HepG2 (cell line): ENCODE measurements at regions not wholly inside any gene's neighbourhood (a gene's known extent, or its start where the extent isn't known, plus 50 kb on each side); places are given as distances from the start of the nearest gene placed in this dataset.

Experiments used
- ATAC-seq: fragments of 200-7000 bp; cut with Tn5 transposase; 3 replicates; pipeline ENCODE4 v1.9.1; 2020; ENCODE audit warnings: mild to moderate bottlenecking, moderate library complexity
- BruUV-seq: library from RNA; stranded (reverse); fragments of 400-500 nt; replicated peaks from 2 replicates; lab custom pipeline; 2021; lab: Mats Ljungman, UMichigan
- CTCF ChIA-PET: fragments of 300-600 bp; formaldehyde crosslinking; extraction: SDS; loops from one replicate; lab custom pipeline; 2021; ENCODE audit warnings: low total read pairs, inconsistent platforms, low intra/inter-chr PET ratio; lab: Yijun Ruan, JAX
- POLR2A ChIA-PET: fragments of 350-600 bp; sonication (Branson Sonifier 250); formaldehyde crosslinking; loops from one replicate; lab custom pipeline; 2020; ENCODE audit warnings: antibody characterized with exemption, inconsistent platforms; lab: Yijun Ruan, JAX
- DNase-seq: peaks from one replicate; pipeline ENCODE4 v3.0.0-alpha.2; 2015; ENCODE audit warnings: low spot score
- FAIRE-seq: peaks from 3 replicates; lab custom pipeline; 2011; peaks lifted over from hg19 to GRCh38; lab: Jason Lieb, UNC
- H2AFZ ChIP-seq: one replicate; pipeline ENCODE4 v1.6.1; 2011; ENCODE audit warnings: low read length, inconsistent platforms
- H3K27ac ChIP-seq: fragments of 300-600 bp; 3 replicates; pipeline ENCODE4 v1.8.0; 2011; ENCODE audit warnings: mixed run types, mild to moderate bottlenecking, mixed read lengths, low read length, inconsistent platforms; ENCODE audit not compliant: insufficient read depth; ENCODE audit errors: extremely low read length
- H3K27me3 ChIP-seq, 2 experiments: fragments of 200-600 bp in 1 of 2; 2 replicates in 1 of 2; 3 replicates in 1 of 2; pipeline versions ENCODE4 v1.6.0 to v1.8.0; 2011; ENCODE audit warnings: low read length in 2 of 2, mild to moderate bottlenecking in 2 of 2, moderate library complexity in 2 of 2, inconsistent platforms in 1 of 2; ENCODE audit not compliant: insufficient read depth in 2 of 2, control insufficient read depth in 1 of 2
- H3K36me3 ChIP-seq, 2 experiments: fragments of 200-600 bp in 1 of 2; replicated peaks in 1 of 2; 2 replicates in 1 of 2; 3 replicates in 1 of 2; pipeline versions ENCODE4 v1.5.1 to v1.8.0; 2011; ENCODE audit warnings: low read length in 2 of 2, inconsistent platforms in 1 of 2; ENCODE audit not compliant: insufficient read depth in 2 of 2, control insufficient read depth in 1 of 2
- H3K4me1 ChIP-seq: 2 replicates; pipeline ENCODE4 v1.5.1; 2012; ENCODE audit warnings: low read length, inconsistent platforms; ENCODE audit not compliant: insufficient read depth
- H3K4me2 ChIP-seq: 2 replicates; pipeline ENCODE4 v1.6.0; 2011; ENCODE audit warnings: low read depth, low read length, inconsistent platforms
- H3K4me3 ChIP-seq, 3 experiments: fragments of 200-600 bp in 1 of 3; sonication (generic), shearing (Covaris generic) in 1 of 3; replicated peaks in 1 of 3; 2 replicates each; pipeline ENCODE4 v1.5.1; 2011 to 2016; ENCODE audit warnings: low read length in 3 of 3, inconsistent platforms in 2 of 3, low read depth in 2 of 3, mild to moderate bottlenecking in 2 of 3, control low read depth in 1 of 3, mixed read lengths in 1 of 3; ENCODE audit not compliant: insufficient read depth in 1 of 3
- H3K79me2 ChIP-seq: one replicate; pipeline ENCODE4 v1.6.1; 2011; ENCODE audit warnings: low read length, inconsistent platforms; ENCODE audit not compliant: insufficient read depth
- H3K9ac ChIP-seq: 2 replicates; pipeline ENCODE4 v1.6.0; 2011; ENCODE audit warnings: mild to moderate bottlenecking, low read depth, low read length, inconsistent platforms; ENCODE audit not compliant: insufficient read depth
- H3K9me3 ChIP-seq: 2 replicates; pipeline ENCODE4 v1.5.1; 2012; ENCODE audit warnings: mild to moderate bottlenecking, low read length
- H4K20me1 ChIP-seq: 2 replicates; pipeline ENCODE4 v1.6.0; 2011; ENCODE audit warnings: inconsistent platforms, mild to moderate bottlenecking, low read length, moderate library complexity; ENCODE audit not compliant: insufficient read depth
- AKNA ChIP-seq: sonication (generic); formaldehyde crosslinking; IDR thresholded peaks from 2 replicates; pipeline ENCODE4 v1.4.0; 2020; ENCODE audit warnings: missing genetic modification reagents, borderline replicate concordance
- ARNT2 ChIP-seq: sonication (generic); formaldehyde crosslinking; IDR thresholded peaks from 2 replicates; pipeline ENCODE4 v1.8.0; 2022; ENCODE audit warnings: mild to moderate bottlenecking, low read depth, missing genetic modification reagents, moderate library complexity
- ATAD3A ChIP-seq: sonication (generic); formaldehyde crosslinking; IDR thresholded peaks from 2 replicates; pipeline ENCODE4 v1.4.0; 2020; ENCODE audit warnings: missing genetic modification reagents
- BRCA1 ChIP-seq: sonication (generic); formaldehyde crosslinking; IDR thresholded peaks from 2 replicates; pipeline ENCODE4 v1.4.0; 2020; ENCODE audit warnings: missing genetic modification reagents
- KLF13 ChIP-seq: sonication (generic); formaldehyde crosslinking; IDR thresholded peaks from 2 replicates; pipeline ENCODE4 v1.4.0; 2020; ENCODE audit warnings: mild to moderate bottlenecking, missing genetic modification reagents
- LCORL ChIP-seq, 2 experiments: fragments of 450-650 bp in 1 of 2; sonication (generic) in 1 of 2; formaldehyde crosslinking in 1 of 2; IDR thresholded peaks; 2 replicates each; pipeline versions ENCODE4 v1.5.0 to v1.6.1; 2017 to 2020; ENCODE audit warnings: antibody characterized with exemption in 1 of 2, missing genetic modification reagents in 1 of 2
- MXD4 ChIP-seq: IDR thresholded peaks from 2 replicates; pipeline ENCODE4 v1.6.1; 2016; ENCODE audit warnings: mild to moderate bottlenecking, missing biosample characterization, missing genetic modification reagents
- NFATC3 ChIP-seq: sonication (generic); formaldehyde crosslinking; IDR thresholded peaks from 2 replicates; pipeline ENCODE4 v1.5.1; 2020; ENCODE audit warnings: mild to moderate bottlenecking, missing genetic modification reagents
- SKI ChIP-seq: fragments of 450-650 bp; IDR thresholded peaks from one replicate; pipeline ENCODE4 v1.6.1; 2018; ENCODE audit warnings: mild to moderate bottlenecking; ENCODE audit not compliant: partially characterized antibody
- ZBTB21 ChIP-seq: sonication (generic); formaldehyde crosslinking; IDR thresholded peaks from 2 replicates; pipeline ENCODE4 v1.4.0; 2020; ENCODE audit warnings: missing genetic modification reagents
- ZNF101 ChIP-seq: sonication (generic); formaldehyde crosslinking; IDR thresholded peaks from 2 replicates; pipeline ENCODE4 v1.4.0; 2020; ENCODE audit warnings: mild to moderate bottlenecking, low read depth, missing genetic modification reagents, borderline replicate concordance
- ZNF230 ChIP-seq: sonication (generic); formaldehyde crosslinking; IDR thresholded peaks from 2 replicates; pipeline ENCODE4 v1.4.0; 2020; ENCODE audit warnings: mild to moderate bottlenecking, missing genetic modification reagents
- ZNF24 ChIP-seq: fragments of 450-650 bp; IDR thresholded peaks from 2 replicates; pipeline ENCODE4 v1.6.1; 2017; ENCODE audit warnings: antibody characterized with exemption, mild to moderate bottlenecking
- ZNF317 ChIP-seq: sonication (generic); formaldehyde crosslinking; IDR thresholded peaks from 2 replicates; pipeline ENCODE4 v1.5.0; 2020; ENCODE audit warnings: mild to moderate bottlenecking, missing genetic modification reagents
- ZNF383 ChIP-seq: sonication (generic); formaldehyde crosslinking; IDR thresholded peaks from 2 replicates; pipeline ENCODE4 v1.4.0; 2020; ENCODE audit warnings: missing genetic modification reagents, mild to moderate bottlenecking, borderline replicate concordance
- ZNF562 ChIP-seq: sonication (generic); formaldehyde crosslinking; IDR thresholded peaks from 2 replicates; pipeline ENCODE4 v1.8.0; 2022; ENCODE audit warnings: missing genetic modification reagents, borderline replicate concordance
- ZNF615 ChIP-seq: sonication (generic); formaldehyde crosslinking; IDR thresholded peaks from 2 replicates; pipeline ENCODE4 v1.5.0; 2020; ENCODE audit warnings: mild to moderate bottlenecking, missing genetic modification reagents, borderline replicate concordance
- WGBS: methylation state at CpG from one replicate; pipeline ENCODE4 v1.1.6; 2017; ENCODE audit warnings: low lambda C conversion rate; 5-methylcytosine and 5-hydroxymethylcytosine counted together
- in situ Hi-C: cut with HindIII; loops from 2 replicates; pipeline ENCODE4 v1.10.0; 2017; ENCODE audit warnings: low pct_unique_long_range_greater_than_20kb; ENCODE audit not compliant: extremely low pct_ligation_motif_present
- intact Hi-C: fragments of 100-400 bp; cut with micrococcal nuclease; formaldehyde crosslinking; loops from one replicate; pipeline ENCODE4 v1.10.0; 2022; ENCODE audit not compliant: unreplicated experiment
- TF ChIP-seq, protein P1 (sequence below): sonication (generic); formaldehyde crosslinking; IDR thresholded peaks from 2 replicates; pipeline ENCODE4 v1.4.0; 2020; ENCODE audit warnings: missing genetic modification reagents

GRCh38 chr10:35950701-35951100, 308.6 kb upstream of the FZD8 start:
- H3K4me3 ChIP-seq, result no peak overlapping the region
- DNase-seq, result no peak
- ATAC-seq, result no peak
- H3K36me3 ChIP-seq, result no peaks in the 10 kb centered on the region
- H4K20me1 ChIP-seq, result no peaks in the 10 kb centered on the region
- in situ Hi-C loops (no loop called here), intact Hi-C loops (no loop called here)
- no peaks in the 10 kb centered on the region; a peak in 1 of 5 replicates for H3K27me3 ChIP-seq
- no peak overlapping the region for H3K4me2 ChIP-seq
- no peak overlapping the region for H3K27ac ChIP-seq
- 14% methylated on average over 5 of the region's 5 CpGs for WGBS
- H3K9me3 ChIP-seq, result no peaks in the 10 kb centered on the region
- ChIA-PET CTCF (no interaction called here), POLR2A (no interaction called here)
- H3K4me1 ChIP-seq, result no peaks in the 10 kb centered on the region
- no peak overlapping the region for H2AFZ ChIP-seq
- H3K79me2 ChIP-seq, result no peaks in the 10 kb centered on the region
- no TSS peak for BruUV-seq
- H3K9ac ChIP-seq, result no peak overlapping the region
- FAIRE-seq, result no peak
- TF ChIP-seq BRCA1 (CRISPR knock-in tag) (no peak), ZBTB21 (no peak), ZNF562 (CRISPR knock-in tag) (no peak), ZNF24 (no peak), ARNT2 (CRISPR knock-in tag) (no peak), MXD4 (no peak), ZNF317 (CRISPR knock-in tag) (no peak), LCORL (IDR thresholded peaks at IDR 0.05) (no peak), LCORL (CRISPR knock-in tag; IDR thresholded peaks at IDR 0.05) (no peak), ZNF230 (no peak), NFATC3 (no peak), ATAD3A (CRISPR knock-in tag) (no peak), ZNF615 (CRISPR knock-in tag) (no peak), ZNF383 (CRISPR knock-in tag) (no peak), KLF13 (CRISPR knock-in tag) (no peak), ZNF101 (CRISPR knock-in tag) (no peak), AKNA (no peak), SKI (no peak)
- TF ChIP-seq, protein P1, sequence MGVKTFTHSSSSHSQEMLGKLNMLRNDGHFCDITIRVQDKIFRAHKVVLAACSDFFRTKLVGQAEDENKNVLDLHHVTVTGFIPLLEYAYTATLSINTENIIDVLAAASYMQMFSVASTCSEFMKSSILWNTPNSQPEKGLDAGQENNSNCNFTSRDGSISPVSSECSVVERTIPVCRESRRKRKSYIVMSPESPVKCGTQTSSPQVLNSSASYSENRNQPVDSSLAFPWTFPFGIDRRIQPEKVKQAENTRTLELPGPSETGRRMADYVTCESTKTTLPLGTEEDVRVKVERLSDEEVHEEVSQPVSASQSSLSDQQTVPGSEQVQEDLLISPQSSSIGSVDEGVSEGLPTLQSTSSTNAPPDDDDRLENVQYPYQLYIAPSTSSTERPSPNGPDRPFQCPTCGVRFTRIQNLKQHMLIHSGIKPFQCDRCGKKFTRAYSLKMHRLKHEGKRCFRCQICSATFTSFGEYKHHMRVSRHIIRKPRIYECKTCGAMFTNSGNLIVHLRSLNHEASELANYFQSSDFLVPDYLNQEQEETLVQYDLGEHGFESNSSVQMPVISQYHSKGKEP (CRISPR knock-in tag), result no peak
- TF ChIP-seq, all 625 proteins: peak for 0
